GM15510 (cell line): ENCODE measurements at regions not wholly inside any gene's neighbourhood (a gene's known extent, or its start where the extent isn't known, plus 50 kb on each side); places are given as distances from the start of the nearest gene placed in this dataset.
A peak's percentile ranks its signal among the peaks of the same experiment; 100 is the strongest.

Source experiments
- POLR2A ChIP-seq: IDR thresholded peaks from 3 replicates; pipeline ENCODE4 v1.6.1; 2011; ENCODE audit warnings: borderline replicate concordance; ENCODE audit not compliant: insufficient read length; ENCODE audit errors: extremely low read depth

GRCh38 chr1:54497338-54497737 lies 50.7 kb upstream of the ACOT11 start:
- TF ChIP-seq POLR2A, result no peak

- no peak for TF ChIP-seq POLR2A
These were observed 52.1 kb upstream of the ACOT11 start for GRCh38 chr1:54495954-54496353.

- no peak for TF ChIP-seq POLR2A
These were observed 54.4 kb upstream of the ACOT11 start for GRCh38 chr1:54493608-54494007.

GRCh38 chr1:54490361-54491248 lies 57.4 kb upstream of the ACOT11 start:
- no peak for TF ChIP-seq POLR2A

- TF ChIP-seq POLR2A, result no peak
These were observed 58.3 kb upstream of the ACOT11 start for GRCh38 chr1:54489627-54490250.

GRCh38 chr1:54488779-54489626 lies 59.0 kb upstream of the ACOT11 start:
- TF ChIP-seq POLR2A, result no peak

- peak; percentile 41 for TF ChIP-seq POLR2A
These were observed 59.8 kb upstream of the ACOT11 start for GRCh38 chr1:54488065-54488750.

GRCh38 chr1:54487571-54488050 lies 60.4 kb upstream of the ACOT11 start:
- no peak for TF ChIP-seq POLR2A

- no peak for TF ChIP-seq POLR2A
These were observed 61.1 kb upstream of the ACOT11 start for GRCh38 chr1:54486907-54487306.

- TF ChIP-seq POLR2A, result no peak
These were observed 62.6 kb upstream of the ACOT11 start for GRCh38 chr1:54485416-54485815.

GRCh38 chr1:54483875-54484437 lies 64.1 kb upstream of the ACOT11 start:
- no peak for TF ChIP-seq POLR2A

- TF ChIP-seq POLR2A, result no peak
These were observed 66.7 kb upstream of the ACOT11 start for GRCh38 chr1:54481201-54481884.

GRCh38 chr1:54480525-54480848 lies 67.5 kb upstream of the ACOT11 start:
- no peak for TF ChIP-seq POLR2A
